ENCODE measurements at regions not wholly inside any gene's neighbourhood (a gene's known extent, or its start where the extent isn't known, plus 50 kb on each side); places are given as distances from the start of the nearest gene placed in this dataset.

GRCh38 chr9:90121762-90122161 is 517.0 kb downstream of the GADD45G start:
- TF ChIP-seq CTCF (IDR thresholded peaks at IDR 0.05) (no peak), POLR2A (IDR thresholded peaks at IDR 0.05) (no peak)
